GM19463 (cell line): ENCODE measurements at regions not wholly inside any gene's neighbourhood (a gene's known extent, or its start where the extent isn't known, plus 50 kb on each side); places are given as distances from the start of the nearest gene placed in this dataset.
"Not testable (repeated sequence)": the region's sequence is repeated elsewhere in the genome, so short reads cannot be mapped to it uniquely, and the experiment has no call there.

Experiments used
- ATAC-seq: cut with Tn5 transposase; IDR thresholded peaks from one replicate; pipeline ENCODE4 v1.9.1; 2021; ENCODE audit warnings: mild to moderate bottlenecking, moderate library complexity; ENCODE audit not compliant: unreplicated experiment

DNA sequence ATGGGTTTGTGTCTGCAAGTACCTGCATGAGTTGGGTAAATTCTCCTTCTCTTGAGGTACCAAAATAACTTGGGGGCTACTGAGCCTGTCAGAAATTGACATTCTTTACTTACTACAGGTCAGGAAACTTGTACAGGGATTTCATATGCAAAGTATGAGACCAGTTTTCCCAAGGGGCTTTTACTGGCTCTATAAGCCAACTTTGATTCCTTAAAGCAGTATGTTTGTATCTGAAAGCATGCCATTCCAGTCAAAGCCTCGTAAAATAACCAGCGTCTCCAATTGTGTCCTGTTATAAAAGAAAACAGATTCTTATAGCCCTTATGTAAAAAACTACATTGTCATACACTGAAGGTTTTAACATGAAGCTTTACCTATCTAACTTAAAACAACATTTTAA, 90.2 kb downstream of the ZNF467 start:
- no peak for ATAC-seq

DNA sequence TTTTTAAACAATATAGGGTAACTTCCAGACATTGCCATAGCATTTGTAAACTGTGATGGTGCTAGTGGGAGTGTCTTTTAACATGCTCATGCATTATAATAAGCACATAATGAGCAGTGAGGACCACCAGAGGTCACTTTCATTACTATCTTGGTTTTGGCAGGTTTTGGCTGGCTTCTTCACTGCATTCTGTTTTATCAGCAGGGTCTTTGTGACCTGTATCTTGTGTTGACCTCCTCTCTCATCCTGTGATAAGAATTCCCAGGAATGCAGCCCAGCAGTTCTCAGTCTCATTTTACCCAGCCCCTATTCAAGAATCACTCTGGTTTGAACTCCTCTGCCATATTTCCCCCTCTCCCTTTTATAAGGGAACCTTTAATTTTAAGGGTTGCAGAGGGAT, 91.3 kb downstream of the ZNF467 start:
- ATAC-seq: no peak

DNA sequence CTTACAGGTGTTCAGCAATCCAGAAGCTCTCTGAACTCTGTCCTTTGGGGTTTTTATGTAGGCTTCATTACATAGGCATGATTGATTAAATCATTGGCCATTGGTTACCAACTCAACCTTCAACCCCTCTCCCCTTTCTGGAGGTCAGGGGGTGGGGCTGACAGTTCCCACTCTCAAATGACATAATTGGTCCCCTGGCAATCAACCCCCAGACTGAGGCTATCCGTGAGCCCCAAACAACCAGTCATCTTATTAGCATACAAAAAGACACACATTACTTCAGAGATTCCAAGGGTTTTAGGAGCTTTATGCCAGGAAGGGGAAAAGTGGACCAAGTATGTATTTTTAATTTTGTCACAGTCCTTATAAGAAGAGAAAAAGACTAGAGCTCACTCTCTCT, 92.1 kb downstream of the ZNF467 start:
- no peak for ATAC-seq

DNA sequence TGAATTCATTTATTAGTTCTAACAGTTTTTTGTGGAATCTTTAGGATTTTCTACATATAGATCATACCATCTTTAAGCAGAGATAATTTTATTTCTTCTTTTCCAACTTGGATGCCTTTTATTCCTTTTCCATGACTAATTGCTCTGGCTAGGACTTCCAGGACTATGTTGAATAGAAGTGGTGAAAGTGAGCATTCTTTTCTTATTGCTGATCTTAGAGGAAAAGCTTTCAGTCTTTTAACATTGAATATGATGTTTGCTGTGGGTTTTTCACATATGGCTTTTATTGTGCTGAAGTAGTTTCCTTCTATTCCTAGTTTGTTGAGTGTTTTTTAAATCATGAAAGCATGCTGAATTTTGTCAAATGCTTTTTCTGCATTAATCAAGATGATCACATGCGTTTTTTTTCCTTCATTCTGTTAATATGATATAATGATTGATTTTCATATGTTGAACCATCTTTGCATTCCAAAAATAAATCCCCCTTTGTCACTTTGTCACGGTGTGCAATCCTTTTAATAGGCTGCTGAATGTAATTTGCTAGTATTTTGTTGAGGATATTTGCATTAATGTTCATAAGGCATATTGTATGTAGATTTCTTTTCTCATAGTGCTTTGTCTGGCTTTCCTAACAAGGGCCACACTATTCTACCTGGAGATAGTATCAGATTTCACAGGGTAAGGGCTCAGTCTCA, 92.9 kb downstream of the ZNF467 start:
- no peak for ATAC-seq

DNA sequence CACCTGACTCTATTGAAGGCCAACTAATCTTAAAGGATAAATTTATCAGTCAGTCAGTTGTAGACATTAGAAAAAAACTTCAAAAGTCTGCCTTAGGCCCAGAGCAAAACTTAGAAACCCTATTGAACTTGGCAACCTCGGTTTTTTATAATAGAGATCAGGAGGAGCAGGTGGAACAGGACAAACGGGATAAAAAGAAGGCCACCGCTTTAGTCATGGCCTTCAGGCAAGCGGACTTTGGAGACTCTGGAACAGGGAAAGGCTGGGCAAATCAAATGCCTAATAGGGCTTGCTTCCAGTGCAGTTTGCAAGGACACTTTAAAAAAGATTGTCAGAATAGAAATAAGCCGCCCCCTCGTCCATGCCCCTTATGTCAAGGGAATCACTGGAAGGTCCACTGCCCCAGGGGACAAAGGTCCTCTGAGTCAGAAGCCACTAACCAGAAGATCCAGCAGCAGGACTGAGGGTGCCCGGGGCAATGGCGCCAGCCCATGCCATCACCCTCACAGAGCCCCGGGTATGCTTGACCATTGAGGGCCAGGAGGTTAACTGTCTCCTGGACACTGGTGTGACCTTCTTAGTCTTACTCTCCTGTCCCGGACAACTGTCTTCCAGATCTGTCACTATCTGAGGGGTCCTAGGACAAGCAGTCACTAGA, 98.5 kb downstream of the ZNF467 start:
- not testable (repeated sequence) for ATAC-seq

DNA sequence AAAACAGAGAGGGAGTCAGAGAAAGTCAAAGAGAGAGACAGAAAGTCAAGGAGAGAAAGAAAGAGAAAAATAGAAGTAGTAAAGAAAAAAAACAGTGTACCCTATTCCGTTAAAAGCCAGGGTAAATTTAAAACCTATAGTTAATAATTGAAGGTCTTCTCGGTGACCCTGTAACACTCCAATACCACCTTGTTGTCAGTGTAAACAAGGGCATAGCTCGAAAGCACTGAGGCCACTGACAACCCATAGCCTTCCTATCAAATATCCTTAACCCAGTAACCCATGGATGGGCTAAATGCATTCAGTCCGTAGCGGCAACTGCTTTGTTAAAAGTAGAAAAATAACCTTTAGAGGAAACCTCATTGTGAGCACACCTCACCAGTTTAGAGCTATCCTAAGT, 100.4 kb downstream of the ZNF467 start:
- no peak for ATAC-seq

DNA sequence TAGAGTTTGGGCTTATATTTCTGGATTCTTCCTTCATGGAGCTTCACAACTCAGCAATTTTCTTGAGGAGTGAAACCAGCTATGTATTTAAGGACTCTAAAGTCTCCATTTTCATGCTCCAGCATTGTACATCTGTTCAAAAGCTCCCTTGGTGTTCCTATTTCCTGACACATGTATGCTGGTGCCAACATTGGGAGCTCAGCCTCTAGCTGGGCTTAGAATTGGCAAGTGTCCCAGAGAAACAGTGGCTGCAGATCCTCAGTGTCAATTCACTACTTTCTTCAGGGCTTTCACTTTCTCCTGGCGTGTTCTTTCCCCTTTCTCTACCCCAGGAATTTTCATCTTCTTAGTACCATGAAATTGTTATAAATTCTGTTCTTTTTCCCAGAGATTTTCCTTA, 103.1 kb downstream of the ZNF467 start:
- ATAC-seq: no peak

DNA sequence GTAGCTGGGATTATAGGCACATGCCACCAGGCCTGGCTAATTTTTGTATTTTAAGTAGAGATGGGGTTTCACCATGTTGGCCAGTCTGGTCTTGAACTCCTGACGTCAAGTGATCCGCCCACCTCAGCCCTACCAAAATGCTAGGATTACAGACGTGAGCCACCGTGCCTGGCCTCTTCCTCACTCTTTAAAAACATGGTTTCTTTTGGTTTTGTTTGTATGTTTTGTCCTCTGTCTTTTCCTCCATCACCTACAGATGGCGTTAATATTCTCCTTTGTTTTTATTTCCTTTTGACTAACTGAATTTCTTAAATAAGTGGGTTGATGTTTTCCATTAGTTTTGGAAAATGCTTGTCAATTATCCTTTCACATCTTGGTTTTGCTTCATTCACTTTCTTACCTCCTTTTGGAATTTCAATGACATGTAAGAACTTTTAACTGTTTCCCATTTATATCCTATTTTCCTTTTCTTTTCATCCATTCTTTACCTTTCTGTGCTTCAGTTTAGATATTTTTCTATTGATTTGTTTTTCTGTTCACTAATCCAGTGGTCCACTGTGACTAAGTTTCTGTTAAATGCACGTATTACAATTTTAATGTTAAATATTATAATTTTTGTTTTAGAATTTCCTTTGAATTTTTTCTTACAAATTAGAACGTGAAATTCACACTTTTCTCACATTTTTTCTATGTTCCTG, 104.1 kb downstream of the ZNF467 start:
- ATAC-seq: no peak

DNA sequence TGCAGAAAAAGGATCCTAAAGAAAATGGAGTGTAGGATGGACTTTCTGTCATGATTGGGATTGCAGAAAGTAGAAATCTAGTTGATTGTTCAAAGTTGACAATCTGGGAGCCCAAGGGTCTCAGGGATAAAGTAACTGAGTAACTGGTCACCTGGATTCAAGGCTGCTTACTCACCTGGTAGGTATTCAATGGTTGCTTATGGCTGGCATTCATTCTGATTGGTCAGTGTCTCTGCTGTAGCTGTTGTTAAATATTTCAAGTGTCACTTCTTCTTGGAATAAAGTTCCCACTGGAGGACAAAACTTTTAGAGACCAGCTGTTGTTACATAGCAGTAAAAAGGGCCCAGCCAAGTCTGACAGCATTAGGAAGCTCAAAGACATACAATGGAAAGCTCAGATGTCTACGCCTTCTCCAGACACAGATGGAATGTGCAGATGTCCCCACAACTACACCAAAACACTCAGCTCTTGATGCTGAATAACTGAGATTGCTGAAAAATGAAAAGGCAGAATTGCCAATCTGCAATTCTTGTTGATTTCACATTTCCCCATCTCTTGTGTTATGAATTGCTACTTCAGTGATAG, 106.9 kb downstream of the ZNF467 start:
- ATAC-seq: no peak

DNA sequence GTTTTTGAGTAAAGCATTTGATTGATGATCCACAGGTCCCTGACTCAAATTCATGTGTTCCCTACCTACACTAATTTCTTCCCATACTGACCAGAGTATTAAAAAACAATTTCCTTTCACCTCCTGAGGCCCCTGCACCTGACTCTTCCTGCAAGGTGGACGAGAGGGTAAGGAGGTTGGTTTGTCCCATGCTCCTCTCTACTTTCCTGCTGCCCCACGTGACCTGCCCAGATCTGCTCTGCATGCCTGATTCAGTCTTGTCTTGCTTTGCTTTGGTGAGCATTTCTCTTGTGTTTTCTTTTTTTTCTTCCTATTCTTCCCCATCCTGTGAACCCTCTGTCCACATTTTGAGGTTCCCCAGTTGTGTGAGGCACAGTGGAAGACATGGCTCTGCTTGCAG, 107.8 kb downstream of the ZNF467 start:
- not testable (repeated sequence) for ATAC-seq

DNA sequence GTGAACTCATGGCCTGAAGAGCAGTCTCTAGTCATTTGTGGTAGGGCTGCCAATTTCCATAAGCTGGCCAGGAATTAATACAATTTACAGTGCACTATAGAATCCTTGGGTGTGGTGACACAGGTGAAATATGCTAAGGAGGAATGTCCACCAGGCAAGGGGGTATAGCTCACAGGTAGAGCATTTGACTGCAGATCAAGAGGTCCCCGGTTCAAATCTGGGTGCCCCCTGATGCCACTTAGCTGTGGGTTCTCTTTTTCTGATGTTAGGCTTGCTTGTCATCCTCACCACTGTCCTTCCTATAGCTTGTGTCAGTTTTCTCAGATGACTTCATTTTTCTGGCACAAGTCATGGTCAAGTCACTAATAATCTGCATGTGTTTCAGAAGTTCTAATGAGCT, 108.7 kb downstream of the ZNF467 start:
- no peak for ATAC-seq

DNA sequence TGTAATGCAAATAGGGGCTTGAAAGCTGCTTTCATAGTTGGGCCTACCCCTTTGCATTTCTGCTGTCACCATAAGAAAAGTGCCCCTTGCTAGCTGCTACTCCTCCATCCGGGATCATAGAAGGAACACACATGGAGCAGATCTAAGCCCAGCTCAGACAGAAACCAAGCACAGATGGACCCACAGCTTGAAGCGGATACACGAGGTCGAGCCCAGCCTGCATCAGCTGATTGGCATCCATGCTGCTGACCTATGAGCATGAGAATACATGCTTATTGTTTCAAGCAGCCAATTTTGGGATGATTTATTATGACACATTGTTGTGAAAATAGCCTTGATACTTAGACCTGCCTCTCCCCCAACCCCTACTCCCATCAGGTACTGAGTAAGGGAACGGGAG, 109.2 kb downstream of the ZNF467 start:
- no peak for ATAC-seq

DNA sequence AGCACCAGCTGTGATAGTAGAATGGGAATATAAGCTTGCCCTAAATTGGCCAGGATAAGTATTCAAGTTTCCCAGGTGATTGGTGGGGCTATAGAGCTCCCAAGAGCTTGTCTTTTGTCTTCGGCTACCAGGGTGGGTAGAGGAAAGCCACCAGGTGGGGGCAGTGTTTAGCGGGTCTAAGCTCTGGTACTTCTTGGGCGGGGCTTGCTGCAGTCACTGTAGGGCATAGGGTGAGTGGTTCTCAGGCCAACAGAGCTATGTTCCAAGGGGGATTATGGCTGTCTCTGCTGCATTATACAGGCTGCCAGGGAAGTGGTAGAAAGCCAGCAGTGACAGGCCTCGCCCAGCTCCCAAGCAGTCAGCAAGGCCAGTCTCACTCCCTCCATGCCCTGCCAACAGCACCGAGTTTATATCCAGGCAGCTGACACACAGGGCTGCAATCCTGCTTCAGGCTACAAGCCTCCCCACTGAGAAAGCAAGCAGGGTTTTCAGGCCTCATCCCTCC, 110.7 kb downstream of the ZNF467 start:
- peak; percentile 95 for ATAC-seq

DNA sequence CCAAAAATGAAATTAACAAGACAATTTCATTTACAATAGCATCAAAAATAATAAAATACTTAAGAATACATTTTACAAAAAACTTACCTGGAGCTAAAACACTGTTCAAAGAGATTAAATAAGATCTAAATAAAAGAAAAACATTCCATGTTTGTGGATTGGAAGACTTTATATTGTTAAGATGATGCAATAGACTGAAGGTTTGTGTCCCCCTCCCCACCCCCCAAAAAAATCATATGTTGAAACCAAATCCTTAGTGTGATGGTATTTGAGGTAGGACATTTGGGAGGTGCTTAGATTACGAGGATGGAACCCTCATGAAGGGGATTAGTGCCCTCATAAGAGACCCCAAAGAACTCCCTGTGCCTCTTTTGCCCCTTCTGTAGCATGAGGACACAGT, 117.6 kb downstream of the ZNF467 start:
- ATAC-seq: no peak

DNA sequence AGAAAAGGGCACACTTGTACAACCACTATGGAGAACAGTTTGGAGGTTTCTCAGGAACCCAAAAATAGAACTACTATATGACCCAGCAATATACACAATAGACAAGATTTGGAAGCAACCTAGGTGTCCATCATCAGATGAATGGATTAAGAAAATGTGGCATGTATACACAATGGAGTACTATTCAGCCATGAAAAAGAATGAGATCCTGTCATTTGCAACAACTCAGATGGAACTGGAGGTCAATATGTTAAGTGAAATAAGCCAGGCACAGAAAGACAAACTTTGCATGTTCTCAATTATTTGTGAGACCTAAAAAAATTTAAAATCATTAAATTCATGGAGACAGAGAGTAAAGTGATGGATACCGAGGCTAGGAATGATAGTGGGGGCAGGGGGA, 118.8 kb downstream of the ZNF467 start:
- no peak for ATAC-seq

DNA sequence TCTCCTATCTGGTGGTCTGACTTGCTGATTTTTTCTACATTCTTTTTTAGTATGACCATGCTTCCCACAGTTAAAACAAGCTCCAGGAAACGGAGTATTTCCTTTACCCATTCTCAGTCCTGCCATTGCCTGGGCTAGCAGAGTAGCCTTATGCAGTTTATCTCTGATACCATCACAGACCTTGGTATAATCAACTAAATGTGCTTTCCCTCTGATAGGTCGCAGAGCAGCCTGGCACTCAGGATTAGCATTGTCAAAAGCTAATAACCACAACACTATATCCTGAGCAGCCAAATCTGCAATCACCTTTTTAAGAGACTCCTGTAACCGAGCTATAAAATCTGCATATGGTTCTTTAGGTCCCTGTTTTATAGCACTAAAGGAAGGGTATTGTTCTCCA, 123.2 kb downstream of the ZNF467 start:
- not testable (repeated sequence) for ATAC-seq

DNA sequence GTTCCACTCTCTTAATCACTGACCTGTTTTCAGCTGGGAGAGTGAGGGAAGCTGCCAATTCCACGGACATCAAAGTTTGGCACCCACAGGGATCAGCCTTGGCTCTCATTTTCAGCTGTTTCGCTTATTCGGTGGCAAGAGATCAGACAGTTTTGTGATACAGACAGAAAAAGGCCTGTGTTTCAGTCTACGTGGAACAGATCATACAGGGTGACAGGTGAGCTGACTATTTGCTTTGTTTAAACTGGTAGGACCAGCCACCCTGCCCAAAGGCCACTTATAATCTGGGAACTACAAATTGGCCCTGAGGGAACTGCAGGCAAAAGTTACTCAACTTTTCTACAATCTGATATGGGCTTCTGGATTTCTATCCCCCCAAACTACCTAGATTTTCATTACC, 128.6 kb downstream of the ZNF467 start:
- ATAC-seq: no peak

DNA sequence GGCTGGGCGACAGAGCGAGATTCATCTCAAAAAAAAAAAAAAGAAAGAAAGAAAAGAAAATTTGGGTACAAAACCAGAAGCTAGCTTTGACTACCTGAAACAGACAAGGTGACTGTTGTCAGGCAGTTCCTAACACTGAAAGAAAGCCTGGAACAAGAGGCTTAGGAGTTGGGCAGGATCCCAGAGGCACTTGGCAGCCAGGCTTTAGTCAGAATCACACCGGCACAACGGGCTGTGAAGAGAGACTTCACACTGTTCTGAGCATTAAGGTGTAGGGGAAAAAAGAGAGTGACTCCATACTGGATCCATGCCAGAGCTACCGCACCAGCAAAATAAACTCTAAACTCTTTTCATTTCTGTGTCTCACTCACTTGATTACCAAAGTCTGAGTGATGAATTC, 130.8 kb downstream of the ZNF467 start:
- ATAC-seq: no peak

DNA sequence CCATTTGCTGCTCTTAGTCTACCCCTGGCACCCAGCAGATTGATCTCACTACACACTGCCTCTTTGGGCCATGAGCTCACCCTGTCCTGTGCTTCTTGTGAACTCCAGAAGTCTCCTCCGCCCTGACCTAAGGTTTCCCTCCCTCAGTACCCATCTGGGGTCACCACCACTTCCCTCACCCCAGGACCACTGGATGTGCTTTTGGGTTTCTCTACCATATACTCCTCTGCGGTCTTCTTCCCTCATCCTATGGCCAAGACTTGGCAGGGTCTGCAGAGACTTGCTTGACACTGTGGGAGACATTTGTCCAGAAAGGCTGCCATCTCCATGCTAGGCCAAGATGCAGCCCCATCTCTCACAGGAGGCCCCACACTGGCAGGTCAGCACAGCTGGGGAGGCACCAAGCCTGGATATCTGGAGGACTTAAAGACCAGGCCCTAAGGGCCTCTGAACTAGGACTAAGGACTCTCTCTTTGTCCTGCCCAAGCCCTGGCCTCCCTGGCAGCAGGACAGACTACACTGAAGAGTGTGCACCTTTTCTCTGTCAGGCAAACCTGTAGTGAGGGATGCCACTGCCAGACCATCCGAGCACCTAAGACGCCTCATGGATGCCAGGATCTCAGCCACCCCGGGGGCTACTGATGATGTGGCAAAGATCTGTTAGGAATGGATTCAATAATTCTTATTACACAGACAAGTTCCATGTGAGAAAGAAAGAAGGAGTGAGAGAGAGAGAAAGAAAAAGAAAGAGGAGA, 134.6 kb downstream of the ZNF467 start:
- ATAC-seq: no peak

DNA sequence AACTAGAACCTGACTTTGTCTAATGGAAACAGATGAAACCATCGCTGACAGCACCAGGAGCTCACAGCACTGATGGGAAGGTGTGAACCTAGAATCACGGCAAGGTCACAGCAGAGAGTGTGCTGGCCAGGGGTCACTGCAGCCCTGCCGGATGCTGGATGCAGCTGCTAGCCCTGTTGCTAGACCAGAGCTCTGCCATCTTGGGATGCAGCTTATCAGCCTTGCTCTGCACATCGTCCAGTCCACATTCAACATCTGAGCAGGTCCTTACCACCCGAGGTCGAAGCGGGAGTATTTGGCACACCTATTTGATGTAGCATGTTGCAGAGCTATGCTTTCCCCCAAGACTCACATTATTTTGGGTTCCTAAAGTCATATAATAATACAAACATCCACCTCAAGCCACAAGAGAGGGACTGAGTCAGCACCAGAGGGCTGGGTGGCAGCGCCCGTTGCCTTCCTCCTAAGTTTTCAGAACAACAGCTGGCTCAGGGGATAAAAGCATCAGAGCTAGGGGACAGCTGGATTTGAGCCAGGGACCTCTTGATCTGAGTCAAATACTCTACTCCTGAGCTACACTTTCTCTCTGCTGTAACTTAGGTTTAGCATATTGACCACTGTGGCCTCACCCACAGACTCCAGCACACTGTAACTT, 135.3 kb downstream of the ZNF467 start:
- ATAC-seq: no peak
